ENCODE measurements at regions not wholly inside any gene's neighbourhood (a gene's known extent, or its start where the extent isn't known, plus 50 kb on each side); places are given as distances from the start of the nearest gene placed in this dataset.
"Not testable (repeated sequence)": the region's sequence is repeated elsewhere in the genome, so short reads cannot be mapped to it uniquely, and the experiment has no call there.

GRCh38 chr7:68691261-68692216 is 906.7 kb upstream of the AUTS2 start:
- no peak for FAIRE-seq

GRCh38 chr7:68692511-68692910 is 905.8 kb upstream of the AUTS2 start:
- FAIRE-seq = no peak

- no peak for FAIRE-seq
Observed at GRCh38 chr7:68694656-68695055, 903.6 kb upstream of the AUTS2 start.

- no peak for FAIRE-seq
Observed at GRCh38 chr7:68697796-68698280, 900.4 kb upstream of the AUTS2 start.

GRCh38 chr7:68699090-68699711 is 899.1 kb upstream of the AUTS2 start:
- no peak for FAIRE-seq

- no peak for FAIRE-seq
Observed at GRCh38 chr7:68700414-68700813, 897.9 kb upstream of the AUTS2 start.

- no peak for FAIRE-seq
Observed at GRCh38 chr7:68706291-68706690, 892.0 kb upstream of the AUTS2 start.

GRCh38 chr7:68707159-68707558 is 891.1 kb upstream of the AUTS2 start:
- no peak for FAIRE-seq

GRCh38 chr7:68707958-68708357 is 890.3 kb upstream of the AUTS2 start:
- FAIRE-seq = no peak

- no peak for FAIRE-seq
Observed at GRCh38 chr7:68712956-68713495, 885.2 kb upstream of the AUTS2 start.

- FAIRE-seq = not testable (repeated sequence)
Observed at GRCh38 chr7:68714135-68714534, 884.1 kb upstream of the AUTS2 start.

- no peak for FAIRE-seq
Observed at GRCh38 chr7:68715907-68716306, 882.4 kb upstream of the AUTS2 start.

- no peak for FAIRE-seq
Observed at GRCh38 chr7:68717176-68717575, 881.1 kb upstream of the AUTS2 start.

GRCh38 chr7:68718097-68718551 is 880.2 kb upstream of the AUTS2 start:
- no peak for FAIRE-seq

GRCh38 chr7:68720697-68721096 is 877.6 kb upstream of the AUTS2 start:
- no peak for FAIRE-seq

- no peak for FAIRE-seq
Observed at GRCh38 chr7:68722044-68722443, 876.2 kb upstream of the AUTS2 start.

- no peak for FAIRE-seq
Observed at GRCh38 chr7:68724965-68725364, 873.3 kb upstream of the AUTS2 start.

GRCh38 chr7:68725843-68726785 is 872.2 kb upstream of the AUTS2 start:
- FAIRE-seq = no peak

- not testable (repeated sequence) for FAIRE-seq
Observed at GRCh38 chr7:68728720-68729119, 869.6 kb upstream of the AUTS2 start.

- FAIRE-seq = no peak
Observed at GRCh38 chr7:68729371-68729770, 868.9 kb upstream of the AUTS2 start.

- FAIRE-seq = no peak
Observed at GRCh38 chr7:68730194-68730593, 868.1 kb upstream of the AUTS2 start.

GRCh38 chr7:68730964-68731363 is 867.3 kb upstream of the AUTS2 start:
- no peak for FAIRE-seq
